ENCODE measurements at regions not wholly inside any gene's neighbourhood (a gene's known extent, or its start where the extent isn't known, plus 50 kb on each side); places are given as distances from the start of the nearest gene placed in this dataset.

GRCh38 chr3:193134856-193135255 is 106.2 kb upstream of the PLAAT1 start:
- TF ChIP-seq CTCF (IDR thresholded peaks at IDR 0.05), result no peak
- no peak for TF ChIP-seq ZFX (IDR thresholded peaks at IDR 0.05; ENCODE audit: borderline replicate concordance)
